ENCODE measurements at regions not wholly inside any gene's neighbourhood (a gene's known extent, or its start where the extent isn't known, plus 50 kb on each side); places are given as distances from the start of the nearest gene placed in this dataset.

DNA sequence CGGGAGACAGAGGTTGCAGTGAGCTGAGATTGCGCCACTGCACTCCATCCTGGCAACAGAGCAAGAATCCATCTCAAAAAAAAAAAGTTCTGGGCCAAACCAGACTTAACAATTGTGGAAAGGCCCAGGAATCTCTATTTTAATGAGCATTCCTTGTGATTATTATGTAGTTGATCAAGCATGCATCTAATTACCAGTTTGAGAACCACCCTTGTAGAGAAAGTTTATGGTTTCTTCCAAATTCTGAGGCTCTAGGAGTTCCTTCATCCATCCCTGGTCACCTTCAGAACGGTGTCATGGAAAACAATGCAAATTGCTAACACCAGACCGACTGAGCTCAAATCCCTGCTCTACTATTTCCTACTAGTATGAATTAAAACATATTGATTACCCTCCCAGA is 246.3 kb upstream of the KLHL29 start:
- H3K36me3 Mint-ChIP-seq: no peaks in the 10 kb centered on the region
- no peak overlapping the region for H3K4me3 ChIP-seq
- H3K9ac ChIP-seq: no peak overlapping the region
- H3K4me2 ChIP-seq: no peak overlapping the region
- no peaks in the 10 kb centered on the region for H3K36me3 ChIP-seq
- TF ChIP-seq CTCF (IDR thresholded peaks at IDR 0.05) (no peak), EZH2phosphoT487 (IDR thresholded peaks at IDR 0.05) (no peak), EZH2 (IDR thresholded peaks at IDR 0.05) (no peak)
- peaks cover 2% of the 10 kb centered on the region for H3K27me3 Mint-ChIP-seq (ENCODE audit: insufficient read depth, low read depth)
- H3K27ac Mint-ChIP-seq: no peak overlapping the region
- DNase-seq (ENCODE audit: low spot score): no peak
- H3K27me3 ChIP-seq: no peaks in the 10 kb centered on the region
- H3K9me3 Mint-ChIP-seq: no peaks in the 10 kb centered on the region
- H2AFZ ChIP-seq (replicated peaks): no peak overlapping the region
- H3K4me3 Mint-ChIP-seq: no peak overlapping the region
- peaks cover 11% of the 10 kb centered on the region for H3K4me1 Mint-ChIP-seq
- peaks cover 12% of the 10 kb centered on the region for H3K4me1 ChIP-seq
- H3K79me2 ChIP-seq (ENCODE audit: low read depth): no peaks in the 10 kb centered on the region
- H4K20me1 ChIP-seq (ENCODE audit: low read depth): no peaks in the 10 kb centered on the region
- no peak overlapping the region for H3K27ac ChIP-seq
- H3F3A ChIP-seq (ENCODE audit: low read depth): no peaks in the 10 kb centered on the region
- H3K9me3 ChIP-seq (ENCODE audit: low read depth): no peaks in the 10 kb centered on the region

DNA sequence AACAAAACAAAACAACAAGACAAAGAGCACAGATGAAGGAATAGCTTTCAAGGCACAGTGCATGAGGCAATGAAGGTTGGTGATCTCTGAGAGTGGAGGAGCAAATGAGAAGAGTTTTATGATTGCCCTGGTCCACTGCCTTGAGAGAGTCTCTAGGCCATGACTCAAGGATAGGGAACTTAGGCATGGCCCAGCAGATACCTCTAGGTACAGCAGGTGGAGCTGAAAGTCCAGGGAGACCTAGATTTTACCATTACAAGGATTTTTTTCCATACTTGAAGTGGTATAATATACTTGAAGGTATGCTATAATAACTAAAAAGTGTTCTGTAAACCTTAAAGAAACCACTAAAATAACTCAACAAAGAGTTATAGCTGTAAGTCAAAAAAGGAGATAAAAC is 239.5 kb upstream of the KLHL29 start:
- no peak overlapping the region for H2AFZ ChIP-seq (replicated peaks)
- TF ChIP-seq CTCF (IDR thresholded peaks at IDR 0.05) (no peak), EZH2 (IDR thresholded peaks at IDR 0.05) (no peak), EZH2phosphoT487 (IDR thresholded peaks at IDR 0.05) (no peak)
- H3K9me3 Mint-ChIP-seq: no peaks in the 10 kb centered on the region
- peaks cover 3% of the 10 kb centered on the region for H3K27me3 Mint-ChIP-seq (ENCODE audit: insufficient read depth, low read depth)
- no peaks in the 10 kb centered on the region for H3K9me3 ChIP-seq (ENCODE audit: low read depth)
- H3K79me2 ChIP-seq (ENCODE audit: low read depth): no peaks in the 10 kb centered on the region
- no peak overlapping the region for H3K27ac Mint-ChIP-seq
- no peak for DNase-seq (ENCODE audit: low spot score)
- no peaks in the 10 kb centered on the region for H3K27me3 ChIP-seq
- no peak overlapping the region for H3K9ac ChIP-seq
- no peak overlapping the region for H3K4me2 ChIP-seq
- no peaks in the 10 kb centered on the region for H3K36me3 ChIP-seq
- H3K36me3 Mint-ChIP-seq: no peaks in the 10 kb centered on the region
- H3K4me3 Mint-ChIP-seq: no peak overlapping the region
- no peak overlapping the region for H3K4me3 ChIP-seq
- H3K4me1 Mint-ChIP-seq: peaks cover 6% of the 10 kb centered on the region
- H3K27ac ChIP-seq: no peak overlapping the region
- no peaks in the 10 kb centered on the region for H4K20me1 ChIP-seq (ENCODE audit: low read depth)
- H3K4me1 ChIP-seq: no peaks in the 10 kb centered on the region
- H3F3A ChIP-seq (ENCODE audit: low read depth): no peaks in the 10 kb centered on the region

GRCh38 chr2:23146011-23146410 is 239.0 kb upstream of the KLHL29 start:
- H3K4me1 Mint-ChIP-seq: peaks cover 6% of the 10 kb centered on the region

More at GRCh38 chr2:23146011-23146410, 239.0 kb upstream of the KLHL29 start:
- H3K4me1 ChIP-seq: no peaks in the 10 kb centered on the region
- H3K9me3 ChIP-seq (ENCODE audit: low read depth): no peaks in the 10 kb centered on the region
- H3K36me3 Mint-ChIP-seq: no peaks in the 10 kb centered on the region
- H3K36me3 ChIP-seq: no peaks in the 10 kb centered on the region
- no peak overlapping the region for H2AFZ ChIP-seq (replicated peaks)
- TF ChIP-seq EZH2phosphoT487 (IDR thresholded peaks at IDR 0.05) (no peak), CTCF (IDR thresholded peaks at IDR 0.05) (no peak), EZH2 (IDR thresholded peaks at IDR 0.05) (no peak)
- no peak overlapping the region for H3K4me2 ChIP-seq
- no peaks in the 10 kb centered on the region for H3K9me3 Mint-ChIP-seq
- H3K27ac Mint-ChIP-seq: no peak overlapping the region
- no peaks in the 10 kb centered on the region for H4K20me1 ChIP-seq (ENCODE audit: low read depth)
- no peak overlapping the region for H3K4me3 Mint-ChIP-seq
- no peak for DNase-seq (ENCODE audit: low spot score)
- no peak overlapping the region for H3K4me3 ChIP-seq
- H3K27me3 Mint-ChIP-seq (ENCODE audit: insufficient read depth, low read depth): peaks cover 3% of the 10 kb centered on the region
- no peak overlapping the region for H3K27ac ChIP-seq
- no peaks in the 10 kb centered on the region for H3K27me3 ChIP-seq
- no peaks in the 10 kb centered on the region for H3K79me2 ChIP-seq (ENCODE audit: low read depth)
- no peaks in the 10 kb centered on the region for H3F3A ChIP-seq (ENCODE audit: low read depth)
- H3K9ac ChIP-seq: no peak overlapping the region
